Activated naive CD8-positive, alpha-beta T cell treated with anti-CD3 and anti-CD28 coated beads, Interleukin-2, amount 10 ng/mL, durations not matched to agents 7 days and 5 days (primary cell): ENCODE measurements at regions not wholly inside any gene's neighbourhood (a gene's known extent, or its start where the extent isn't known, plus 50 kb on each side); places are given as distances from the start of the nearest gene placed in this dataset.

Experiments used
- ATAC-seq: fragments of 150-1000 bp; cut with Tn5 transposase; one replicate; pipeline ENCODE4 v1.10.0; 2021; ENCODE audit warnings: low read depth, moderate library complexity
- POLR2A ChIA-PET: fragments of 350-600 bp; sonication (Branson Sonifier 250); formaldehyde crosslinking; loops from one replicate; lab custom pipeline; 2021; ENCODE audit warnings: antibody characterized with exemption; lab: Charles Lee
- DNase-seq: peaks from one replicate; pipeline ENCODE4 v3.0.0; 2021
- H3K27ac Mint-ChIP-seq: one replicate; pipeline ENCODE4 v1.8.0; 2022; ENCODE audit warnings: mild to moderate bottlenecking, mixed read lengths
- H3K27me3 Mint-ChIP-seq: one replicate; pipeline ENCODE4 v1.8.0; 2022; ENCODE audit warnings: mild to moderate bottlenecking, moderate library complexity, mixed read lengths
- H3K36me3 Mint-ChIP-seq: one replicate; pipeline ENCODE4 v1.8.0; 2021; ENCODE audit warnings: mild to moderate bottlenecking, mixed read lengths
- H3K4me1 Mint-ChIP-seq: one replicate; pipeline ENCODE4 v1.8.0; 2021; ENCODE audit warnings: mixed read lengths
- H3K4me3 Mint-ChIP-seq: one replicate; pipeline ENCODE4 v1.8.0; 2022; ENCODE audit warnings: mild to moderate bottlenecking, moderate library complexity, mixed read lengths
- H3K9me3 Mint-ChIP-seq: one replicate; pipeline ENCODE4 v1.8.0; 2021; ENCODE audit warnings: mixed read lengths

- H3K36me3 Mint-ChIP-seq: no peaks in the 10 kb centered on the region
- DNase-seq: no peak
- H3K27me3 Mint-ChIP-seq: peaks cover 42% of the 10 kb centered on the region
- peaks cover 7% of the 10 kb centered on the region for H3K9me3 Mint-ChIP-seq
- H3K4me1 Mint-ChIP-seq: no peaks in the 10 kb centered on the region
- H3K27ac Mint-ChIP-seq: no peak overlapping the region
- no peak overlapping the region for H3K4me3 Mint-ChIP-seq
- POLR2A ChIA-PET: no interaction called here
- no peak for ATAC-seq
Measured at GRCh38 chr1:30345491-30346130, 377.8 kb downstream of the MATN1 start.

- H3K27ac Mint-ChIP-seq: no peak overlapping the region
- no peaks in the 10 kb centered on the region for H3K36me3 Mint-ChIP-seq
- H3K4me1 Mint-ChIP-seq: no peaks in the 10 kb centered on the region
- H3K4me3 Mint-ChIP-seq: no peak overlapping the region
- ATAC-seq: no peak
- peaks cover 5% of the 10 kb centered on the region for H3K9me3 Mint-ChIP-seq
- DNase-seq: no peak
- peaks cover 29% of the 10 kb centered on the region for H3K27me3 Mint-ChIP-seq
- POLR2A ChIA-PET: no interaction called here
Measured at GRCh38 chr1:30343562-30343961, 379.8 kb downstream of the MATN1 start.

GRCh38 chr1:30342535-30343141, 380.7 kb downstream of the MATN1 start:
- no peaks in the 10 kb centered on the region for H3K36me3 Mint-ChIP-seq
- H3K27me3 Mint-ChIP-seq: peaks cover 24% of the 10 kb centered on the region
- no peak overlapping the region for H3K4me3 Mint-ChIP-seq
- H3K9me3 Mint-ChIP-seq: peaks cover 1% of the 10 kb centered on the region
- POLR2A ChIA-PET: no interaction called here
- no peaks in the 10 kb centered on the region for H3K4me1 Mint-ChIP-seq
- H3K27ac Mint-ChIP-seq: no peak overlapping the region
- no peak for ATAC-seq
- no peak for DNase-seq

GRCh38 chr1:30340934-30341333, 382.5 kb downstream of the MATN1 start:
- H3K4me1 Mint-ChIP-seq: no peaks in the 10 kb centered on the region
- no peak for DNase-seq
- H3K9me3 Mint-ChIP-seq: peaks cover 1% of the 10 kb centered on the region

GRCh38 chr1:30339866-30340265, 383.5 kb downstream of the MATN1 start:
- DNase-seq (no peak), ATAC-seq (no peak)
- POLR2A ChIA-PET: no interaction called here
- peaks cover 1% of the 10 kb centered on the region for H3K9me3 Mint-ChIP-seq
- no peaks in the 10 kb centered on the region for H3K36me3 Mint-ChIP-seq
- no peaks in the 10 kb centered on the region for H3K4me1 Mint-ChIP-seq
- no peak overlapping the region for H3K4me3 Mint-ChIP-seq
- H3K27ac Mint-ChIP-seq: no peak overlapping the region
- H3K27me3 Mint-ChIP-seq: peaks cover 19% of the 10 kb centered on the region

More at GRCh38 chr1:30340934-30341333, 382.5 kb downstream of the MATN1 start:
- POLR2A ChIA-PET: no interaction called here
- H3K27ac Mint-ChIP-seq: no peak overlapping the region
- H3K4me3 Mint-ChIP-seq: no peak overlapping the region
- ATAC-seq: no peak
- no peaks in the 10 kb centered on the region for H3K36me3 Mint-ChIP-seq
- H3K27me3 Mint-ChIP-seq: peaks cover 23% of the 10 kb centered on the region

GRCh38 chr1:30338765-30339164, 384.6 kb downstream of the MATN1 start:
- Mint-ChIP-seq H3K4me1 (no peaks in the 10 kb centered on the region), H3K27ac (no peak overlapping the region), H3K9me3 (peaks cover 1% of the 10 kb centered on the region), H3K4me3 (no peak overlapping the region), H3K27me3 (peaks cover 15% of the 10 kb centered on the region), H3K36me3 (no peaks in the 10 kb centered on the region)
- DNase-seq: no peak
- ATAC-seq: no peak
- POLR2A ChIA-PET: no interaction called here

- no peaks in the 10 kb centered on the region for H3K4me1 Mint-ChIP-seq
- H3K27me3 Mint-ChIP-seq: peaks cover 6% of the 10 kb centered on the region
- no peak overlapping the region for H3K27ac Mint-ChIP-seq
- H3K4me3 Mint-ChIP-seq: no peak overlapping the region
- POLR2A ChIA-PET: no interaction called here
- H3K9me3 Mint-ChIP-seq: no peaks in the 10 kb centered on the region
- no peak for DNase-seq
- no peak for ATAC-seq
- H3K36me3 Mint-ChIP-seq: no peaks in the 10 kb centered on the region
Measured at GRCh38 chr1:30337324-30337620, 386.1 kb downstream of the MATN1 start.

- Mint-ChIP-seq H3K9me3 (no peaks in the 10 kb centered on the region), H3K27ac (no peak overlapping the region), H3K4me1 (no peaks in the 10 kb centered on the region), H3K27me3 (peaks cover under 1% of the 10 kb centered on the region), H3K36me3 (no peaks in the 10 kb centered on the region), H3K4me3 (no peak overlapping the region)
- ATAC-seq (no peak), DNase-seq (no peak)
- POLR2A ChIA-PET: no interaction called here
Measured at GRCh38 chr1:30336550-30337323, 386.6 kb downstream of the MATN1 start.

GRCh38 chr1:30335997-30336390, 387.4 kb downstream of the MATN1 start:
- no peak for ATAC-seq

GRCh38 chr1:30335389-30335996, 387.9 kb downstream of the MATN1 start:
- POLR2A ChIA-PET: no interaction called here
- H3K27ac Mint-ChIP-seq: no peak overlapping the region
- H3K4me3 Mint-ChIP-seq: no peak overlapping the region
- H3K27me3 Mint-ChIP-seq: no peaks in the 10 kb centered on the region
- no peaks in the 10 kb centered on the region for H3K36me3 Mint-ChIP-seq
- no peaks in the 10 kb centered on the region for H3K4me1 Mint-ChIP-seq
- H3K9me3 Mint-ChIP-seq: no peaks in the 10 kb centered on the region
- ATAC-seq: no peak
- DNase-seq: no peak

More at GRCh38 chr1:30335997-30336390, 387.4 kb downstream of the MATN1 start:
- Mint-ChIP-seq H3K36me3 (no peaks in the 10 kb centered on the region), H3K4me3 (no peak overlapping the region), H3K9me3 (no peaks in the 10 kb centered on the region), H3K4me1 (no peaks in the 10 kb centered on the region), H3K27me3 (no peaks in the 10 kb centered on the region), H3K27ac (no peak overlapping the region)
- no peak for DNase-seq
- POLR2A ChIA-PET: no interaction called here

GRCh38 chr1:30334767-30335166, 388.6 kb downstream of the MATN1 start:
- DNase-seq: no peak
- no peaks in the 10 kb centered on the region for H3K9me3 Mint-ChIP-seq
- ATAC-seq: no peak
- no peak overlapping the region for H3K27ac Mint-ChIP-seq
- H3K36me3 Mint-ChIP-seq: no peaks in the 10 kb centered on the region
- H3K4me3 Mint-ChIP-seq: no peak overlapping the region
- H3K4me1 Mint-ChIP-seq: no peaks in the 10 kb centered on the region
- no peaks in the 10 kb centered on the region for H3K27me3 Mint-ChIP-seq
- POLR2A ChIA-PET: no interaction called here

- H3K9me3 Mint-ChIP-seq: no peaks in the 10 kb centered on the region
- POLR2A ChIA-PET: no interaction called here
- no peaks in the 10 kb centered on the region for H3K36me3 Mint-ChIP-seq
- H3K27me3 Mint-ChIP-seq: no peaks in the 10 kb centered on the region
- no peak overlapping the region for H3K4me3 Mint-ChIP-seq
- H3K27ac Mint-ChIP-seq: no peak overlapping the region
- ATAC-seq (no peak), DNase-seq (no peak)
- no peaks in the 10 kb centered on the region for H3K4me1 Mint-ChIP-seq
Measured at GRCh38 chr1:30332116-30333094, 391.0 kb downstream of the MATN1 start.
